ENCODE measurements at regions not wholly inside any gene's neighbourhood (a gene's known extent, or its start where the extent isn't known, plus 50 kb on each side); places are given as distances from the start of the nearest gene placed in this dataset.

GRCh38 chr2:104028061-104028460 lies 825.9 kb upstream of the POU3F3 start:
- H3K4me1 ChIP-seq (ENCODE audit: control insufficient read depth in 1 of 2, insufficient read depth in 1 of 2, low read depth in 1 of 2, low read length in 1 of 2): no peaks in the 10 kb centered on the region
- no peak overlapping the region for H3K4me3 ChIP-seq (ENCODE audit: low read depth in 1 of 2, low read length in 1 of 2)
- H3K36me3 ChIP-seq: no peaks in the 10 kb centered on the region
- no peaks in the 10 kb centered on the region for H3K9me3 ChIP-seq
- no peak for TF ChIP-seq CTCF (IDR thresholded peaks at IDR 0.05)
- H3K27me3 ChIP-seq: no peaks in the 10 kb centered on the region
- no peak overlapping the region for H3K27ac ChIP-seq

- Histone ChIP-seq H3K4me1 (ENCODE audit: control insufficient read depth in 1 of 2, insufficient read depth in 1 of 2, low read depth in 1 of 2, low read length in 1 of 2) (no peaks in the 10 kb centered on the region), H3K4me3 (ENCODE audit: low read depth in 1 of 2, low read length in 1 of 2) (no peak overlapping the region), H3K9me3 (no peaks in the 10 kb centered on the region), H3K27ac (no peak overlapping the region), H3K36me3 (no peaks in the 10 kb centered on the region), H3K27me3 (no peaks in the 10 kb centered on the region)
- no peak for TF ChIP-seq CTCF (IDR thresholded peaks at IDR 0.05)
Measured at GRCh38 chr2:104033399-104033798, 820.5 kb upstream of the POU3F3 start.

GRCh38 chr2:104040771-104041170 lies 813.1 kb upstream of the POU3F3 start:
- no peak for TF ChIP-seq CTCF (IDR thresholded peaks at IDR 0.05)

GRCh38 chr2:104041351-104041750 lies 812.6 kb upstream of the POU3F3 start:
- Histone ChIP-seq H3K4me3 (ENCODE audit: low read depth in 1 of 2, low read length in 1 of 2) (no peak overlapping the region), H3K36me3 (no peaks in the 10 kb centered on the region), H3K4me1 (ENCODE audit: control insufficient read depth in 1 of 2, insufficient read depth in 1 of 2, low read depth in 1 of 2, low read length in 1 of 2) (no peaks in the 10 kb centered on the region), H3K27ac (no peak overlapping the region), H3K27me3 (no peaks in the 10 kb centered on the region), H3K9me3 (no peaks in the 10 kb centered on the region)
- TF ChIP-seq CTCF (IDR thresholded peaks at IDR 0.05): no peak

More at GRCh38 chr2:104040771-104041170, 813.1 kb upstream of the POU3F3 start:
- Histone ChIP-seq H3K27me3 (no peaks in the 10 kb centered on the region), H3K27ac (no peak overlapping the region), H3K36me3 (no peaks in the 10 kb centered on the region), H3K4me3 (ENCODE audit: low read depth in 1 of 2, low read length in 1 of 2) (no peak overlapping the region), H3K4me1 (ENCODE audit: control insufficient read depth in 1 of 2, insufficient read depth in 1 of 2, low read depth in 1 of 2, low read length in 1 of 2) (no peaks in the 10 kb centered on the region), H3K9me3 (no peaks in the 10 kb centered on the region)

GRCh38 chr2:104043864-104044263 lies 810.1 kb upstream of the POU3F3 start:
- H3K4me1 ChIP-seq (ENCODE audit: control insufficient read depth in 1 of 2, insufficient read depth in 1 of 2, low read depth in 1 of 2, low read length in 1 of 2): no peaks in the 10 kb centered on the region
- no peak for TF ChIP-seq CTCF (IDR thresholded peaks at IDR 0.05)
- H3K4me3 ChIP-seq (ENCODE audit: low read depth in 1 of 2, low read length in 1 of 2): no peak overlapping the region
- H3K27ac ChIP-seq: no peak overlapping the region
- no peaks in the 10 kb centered on the region for H3K9me3 ChIP-seq
- no peaks in the 10 kb centered on the region for H3K36me3 ChIP-seq
- no peaks in the 10 kb centered on the region for H3K27me3 ChIP-seq

GRCh38 chr2:104045071-104045470 lies 808.8 kb upstream of the POU3F3 start:
- H3K27me3 ChIP-seq: no peaks in the 10 kb centered on the region
- no peaks in the 10 kb centered on the region for H3K4me1 ChIP-seq (ENCODE audit: control insufficient read depth in 1 of 2, insufficient read depth in 1 of 2, low read depth in 1 of 2, low read length in 1 of 2)
- no peak overlapping the region for H3K27ac ChIP-seq
- no peaks in the 10 kb centered on the region for H3K9me3 ChIP-seq
- TF ChIP-seq CTCF (IDR thresholded peaks at IDR 0.05): no peak
- no peak overlapping the region for H3K4me3 ChIP-seq (ENCODE audit: low read depth in 1 of 2, low read length in 1 of 2)
- H3K36me3 ChIP-seq: no peaks in the 10 kb centered on the region

All from neutrophil (primary cell).